Panc1 (cell line): ENCODE measurements at regions not wholly inside any gene's neighbourhood (a gene's known extent, or its start where the extent isn't known, plus 50 kb on each side); places are given as distances from the start of the nearest gene placed in this dataset.

Experiments
- ATAC-seq: fragments of 200-7000 bp; cut with Tn5 transposase; 2 replicates; pipeline ENCODE4 v1.9.1; 2020; ENCODE audit warnings: mild to moderate bottlenecking, moderate library complexity
- BruUV-seq: library from RNA; stranded (reverse); fragments of 400-500 nt; replicated peaks from 2 replicates; lab custom pipeline; 2021; lab: Mats Ljungman, UMichigan
- CTCF ChIA-PET: fragments of 300-600 bp; sonication (Branson Sonifier 250); formaldehyde crosslinking; loops from one replicate; lab custom pipeline; 2022; ENCODE audit warnings: antibody characterized with exemption; lab: Charles Lee
- POLR2A ChIA-PET: fragments of 300-600 bp; sonication (Branson Sonifier 250); formaldehyde crosslinking; loops from one replicate; lab custom pipeline; 2022; ENCODE audit warnings: antibody characterized with exemption; lab: Charles Lee
- DNase-seq: peaks from one replicate; pipeline ENCODE4 v3.0.0-alpha.2; 2010; ENCODE audit warnings: low read depth, low spot score
- H3K27ac ChIP-seq: 2 replicates; pipeline ENCODE4 v1.5.1; 2011; ENCODE audit warnings: mild to moderate bottlenecking, low read length, inconsistent platforms
- H3K27me3 ChIP-seq: fragments of 200-500 bp; sonication (Bioruptor generic); 2 replicates; pipeline ENCODE4 v1.6.0; 2014; ENCODE audit warnings: low read length, inconsistent platforms; ENCODE audit not compliant: control insufficient read depth, insufficient read depth
- H3K36me3 ChIP-seq: fragments of 200-500 bp; sonication (Bioruptor generic); 2 replicates; pipeline ENCODE4 v1.5.1; 2014; ENCODE audit warnings: inconsistent platforms, mild to moderate bottlenecking, low read length, moderate library complexity; ENCODE audit not compliant: control insufficient read depth, insufficient read depth
- H3K4me1 ChIP-seq: 2 replicates; pipeline ENCODE4 v1.5.1; 2011; ENCODE audit warnings: inconsistent platforms, mild to moderate bottlenecking, low read length, moderate library complexity; ENCODE audit not compliant: control insufficient read depth, insufficient read depth
- H3K4me3 ChIP-seq, 2 experiments: 2 replicates each; pipeline ENCODE4 v1.5.1; 2011 to 2012; ENCODE audit warnings: low read depth in 2 of 2, low read length in 2 of 2, mild to moderate bottlenecking in 2 of 2, inconsistent platforms in 1 of 2, moderate library complexity in 1 of 2
- H3K9me3 ChIP-seq: fragments of 200-500 bp; sonication (Bioruptor generic); 2 replicates; pipeline ENCODE4 v1.5.1; 2014; ENCODE audit warnings: low read depth, mild to moderate bottlenecking, inconsistent platforms, low read length, moderate library complexity; ENCODE audit not compliant: control insufficient read depth, insufficient read depth
- CTCF ChIP-seq: fragments of 450-650 bp; IDR thresholded peaks from 2 replicates; pipeline ENCODE4 v1.5.1; 2017; ENCODE audit warnings: mild to moderate bottlenecking
- POLR2AphosphoS5 ChIP-seq: IDR thresholded peaks from 2 replicates; pipeline ENCODE4 v1.6.1; 2012; ENCODE audit warnings: mild to moderate bottlenecking, low read depth, low read length, moderate library complexity
- REST ChIP-seq, 2 experiments: IDR thresholded peaks; 2 replicates each; pipeline ENCODE4 v1.6.1; 2011 to 2012; ENCODE audit warnings: low read depth in 2 of 2, control low read depth in 1 of 2, low read length in 1 of 2, mild to moderate bottlenecking in 1 of 2, moderate library complexity in 1 of 2; ENCODE audit not compliant: insufficient read depth in 1 of 2
- SIN3A ChIP-seq: IDR thresholded peaks from 2 replicates; pipeline ENCODE4 v1.6.1; 2012; ENCODE audit warnings: low read depth, mild to moderate bottlenecking, low read length, moderate library complexity, borderline replicate concordance; ENCODE audit not compliant: insufficient read depth
- TCF7L2 ChIP-seq: IDR thresholded peaks from 2 replicates; pipeline ENCODE4 v1.6.1; 2011; ENCODE audit warnings: mild to moderate bottlenecking, low read depth, low read length, inconsistent platforms
- in situ Hi-C: cut with HindIII; loops from 2 replicates; pipeline ENCODE4 v1.10.0; 2016; ENCODE audit warnings: low sequenced_read_pairs, low pct_unique_long_range_greater_than_20kb
- intact Hi-C: fragments of 100-400 bp; cut with micrococcal nuclease; formaldehyde crosslinking; loops from one replicate; pipeline ENCODE4 v1.10.0; 2022; ENCODE audit not compliant: unreplicated experiment

GRCh38 chr3:159059395-159059794 lies 257.5 kb downstream of the MFSD1 start:
- Histone ChIP-seq H3K36me3 (no peaks in the 10 kb centered on the region), H3K4me1 (no peaks in the 10 kb centered on the region), H3K4me3 (no peak overlapping the region), H3K27me3 (no peaks in the 10 kb centered on the region), H3K9me3 (no peaks in the 10 kb centered on the region), H3K27ac (no peak overlapping the region)
- in situ Hi-C loops (no loop called here), intact Hi-C loops (no loop called here)
- DNase-seq, result no peak
- CTCF ChIA-PET, result no interaction called here
- no TSS peak for BruUV-seq
- POLR2A ChIA-PET, result no interaction called here
- ATAC-seq, result no peak
- TF ChIP-seq REST (IDR thresholded peaks at IDR 0.05; ENCODE audit: insufficient read depth in 1 of 2, low read depth in 2 of 2, low read length in 1 of 2) (no peak), TCF7L2 (no peak), CTCF (0 out of 2 replicates have a peak, but pooled peaks have one; percentile 9)

- no peak for ATAC-seq
- Histone ChIP-seq H3K4me1 (no peaks in the 10 kb centered on the region), H3K9me3 (no peaks in the 10 kb centered on the region), H3K27ac (no peak overlapping the region), H3K36me3 (no peaks in the 10 kb centered on the region), H3K27me3 (no peaks in the 10 kb centered on the region), H3K4me3 (no peak overlapping the region)
- intact Hi-C loops (no loop called here), in situ Hi-C loops (no loop called here)
- CTCF ChIA-PET, result no interaction called here
- no peak for DNase-seq
- BruUV-seq, result no TSS peak
- TF ChIP-seq CTCF, result no peak
- no peak for TF ChIP-seq TCF7L2
- TF ChIP-seq REST (IDR thresholded peaks at IDR 0.05; ENCODE audit: insufficient read depth in 1 of 2, low read depth in 2 of 2, low read length in 1 of 2), result no peak
- no peak for TF ChIP-seq SIN3A
- no peak for TF ChIP-seq POLR2AphosphoS5
- POLR2A ChIA-PET, result no interaction called here
These were observed 261.0 kb downstream of the MFSD1 start for GRCh38 chr3:159062734-159063410.
